GM18511 (cell line): ENCODE measurements at regions not wholly inside any gene's neighbourhood (a gene's known extent, or its start where the extent isn't known, plus 50 kb on each side); places are given as distances from the start of the nearest gene placed in this dataset.
"Not testable (repeated sequence)": the region's sequence is repeated elsewhere in the genome, so short reads cannot be mapped to it uniquely, and the experiment has no call there.

Source experiments
- ATAC-seq: cut with Tn5 transposase; IDR thresholded peaks from one replicate; pipeline ENCODE4 v1.9.1; 2021; ENCODE audit warnings: mild to moderate bottlenecking, moderate library complexity; ENCODE audit not compliant: unreplicated experiment

- ATAC-seq: no peak
These were observed 98.3 kb downstream of the SOD2 start for GRCh38 chr6:159594750-159595117.

- no peak for ATAC-seq
These were observed 98.8 kb downstream of the SOD2 start for GRCh38 chr6:159594106-159594749.

GRCh38 chr6:159590835-159591234, 102.2 kb downstream of the SOD2 start:
- no peak for ATAC-seq

DNA sequence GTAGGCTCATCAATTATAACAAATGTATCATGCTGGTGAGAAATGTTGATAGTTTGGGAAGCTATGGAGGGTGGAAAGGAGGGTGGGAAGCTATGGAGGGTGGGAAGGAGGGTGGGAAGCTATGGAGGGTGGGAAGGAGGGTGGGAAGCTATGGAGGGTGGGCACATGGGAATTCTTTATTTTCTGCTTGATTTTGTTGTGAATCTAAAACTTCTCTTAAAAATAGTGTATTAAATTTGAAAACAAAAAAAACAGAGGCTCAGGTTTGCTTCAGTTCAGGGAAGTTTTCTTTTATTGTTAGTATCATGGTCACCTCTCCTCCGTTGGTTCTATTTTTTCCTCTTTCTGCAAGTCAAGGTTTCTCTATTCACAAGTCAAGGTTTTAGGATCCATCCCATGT, 106.4 kb downstream of the SOD2 start:
- ATAC-seq: no peak

DNA sequence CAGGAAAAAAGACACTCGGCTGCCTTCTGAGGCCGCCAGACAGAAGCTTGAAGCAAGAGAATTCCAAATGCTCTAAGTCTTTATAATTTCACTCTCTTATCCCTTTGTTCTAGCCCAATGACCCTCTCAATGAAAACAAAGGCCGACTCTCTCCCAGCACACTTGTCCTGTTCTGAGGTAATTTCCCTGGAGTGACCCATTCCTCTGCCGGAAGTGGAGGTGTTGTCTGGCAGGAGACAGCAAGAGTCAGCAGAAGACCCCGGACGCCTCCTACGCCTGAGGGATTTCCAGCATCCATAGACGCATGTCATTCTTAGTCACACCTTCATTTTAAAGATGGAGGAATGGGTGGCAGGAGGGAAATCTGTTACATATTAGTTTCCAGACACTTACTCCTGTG, 110.3 kb downstream of the SOD2 start:
- no peak for ATAC-seq

- no peak for ATAC-seq
These were observed 114.4 kb downstream of the SOD2 start for GRCh38 chr6:159578629-159579028.

DNA sequence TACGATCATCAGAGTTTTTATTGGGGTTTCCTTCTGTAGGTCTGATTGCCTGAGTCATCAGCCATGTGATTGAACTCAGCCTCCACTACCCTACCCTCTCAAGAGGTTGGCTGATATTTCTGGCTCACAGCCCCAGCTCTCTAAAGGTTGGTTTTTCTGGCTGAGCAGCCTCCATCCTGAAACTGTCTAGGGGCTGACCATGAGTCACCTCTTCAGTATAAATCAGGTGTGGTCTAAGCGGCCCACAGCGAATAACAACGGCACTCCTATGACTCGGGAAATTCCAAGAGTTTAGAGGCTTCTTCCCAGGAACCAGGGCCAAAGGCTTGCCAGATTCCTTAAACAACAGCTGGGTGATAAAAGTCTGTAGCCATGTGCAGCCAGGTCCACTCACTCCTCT, 115.5 kb downstream of the SOD2 start:
- ATAC-seq: no peak

GRCh38 chr6:159572439-159573110, 120.5 kb downstream of the SOD2 start:
- no peak for ATAC-seq

DNA sequence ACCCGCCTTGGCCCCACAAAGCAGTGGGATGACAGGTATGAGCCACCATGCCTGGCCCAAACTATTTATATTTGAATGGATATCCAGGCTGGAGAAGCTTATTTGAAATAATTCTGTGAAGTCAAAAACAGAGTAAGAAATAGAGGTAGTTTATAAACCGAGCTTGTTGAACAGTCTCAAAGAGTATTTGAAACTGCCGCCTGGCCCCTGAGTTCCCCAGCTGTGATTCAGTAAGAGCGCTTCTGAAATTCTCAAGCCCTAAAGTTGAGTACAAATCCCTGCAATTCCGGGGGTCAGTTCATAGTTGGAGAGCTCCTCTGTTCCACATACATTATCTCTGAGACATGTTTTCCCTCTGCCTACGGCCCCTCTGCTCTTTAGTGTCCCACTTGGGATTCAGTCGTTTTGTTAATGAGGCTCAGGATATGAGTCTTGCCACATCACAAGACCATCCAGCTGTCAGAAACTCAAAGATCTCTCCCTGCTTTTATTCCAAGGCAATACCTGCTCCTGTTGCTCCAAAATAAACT, 127.8 kb downstream of the SOD2 start:
- ATAC-seq: no peak

DNA sequence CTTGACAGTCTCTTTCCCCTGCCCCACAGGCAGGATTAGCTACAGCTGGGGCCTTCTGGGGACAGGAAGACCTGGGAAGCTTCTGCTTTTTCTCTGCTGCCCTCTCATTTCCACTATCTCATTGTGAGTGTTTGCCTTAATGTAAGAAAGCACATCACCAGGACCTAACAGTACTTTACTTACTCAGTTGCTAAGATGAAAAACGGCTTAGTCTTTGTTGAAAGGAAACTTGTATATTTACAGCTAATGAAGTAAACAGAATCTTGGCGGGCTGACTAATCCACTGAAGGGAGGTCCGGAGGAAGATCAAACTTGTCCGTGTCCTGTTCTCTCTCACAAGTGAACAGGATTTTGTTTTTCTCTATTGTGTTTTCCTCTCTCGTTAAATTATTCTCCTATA, 128.6 kb downstream of the SOD2 start:
- ATAC-seq: no peak

DNA sequence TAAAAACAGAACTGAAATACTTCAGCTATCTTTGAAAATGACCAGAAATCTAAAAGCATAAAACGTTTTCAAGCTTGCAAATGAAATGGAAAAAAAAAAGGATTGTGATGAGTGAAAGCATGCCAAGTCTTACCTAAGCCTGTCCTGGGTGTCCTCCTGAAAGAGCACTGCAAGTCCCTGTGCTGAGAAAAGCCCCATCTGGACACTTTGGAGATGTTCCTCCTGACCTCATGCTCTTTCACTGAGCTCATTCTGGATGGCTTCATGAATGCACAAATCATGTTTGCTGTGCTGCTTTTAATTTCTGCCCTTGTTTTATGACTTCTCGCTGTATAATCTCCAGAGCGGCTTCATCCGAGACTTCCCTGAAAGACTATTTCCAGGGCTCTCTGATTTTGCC, 136.0 kb downstream of the SOD2 start:
- no peak for ATAC-seq

GRCh38 chr6:159555082-159555875, 137.8 kb downstream of the SOD2 start:
- ATAC-seq: no peak

- ATAC-seq: no peak
These were observed 151.7 kb downstream of the SOD2 start for GRCh38 chr6:159541296-159541695.

DNA sequence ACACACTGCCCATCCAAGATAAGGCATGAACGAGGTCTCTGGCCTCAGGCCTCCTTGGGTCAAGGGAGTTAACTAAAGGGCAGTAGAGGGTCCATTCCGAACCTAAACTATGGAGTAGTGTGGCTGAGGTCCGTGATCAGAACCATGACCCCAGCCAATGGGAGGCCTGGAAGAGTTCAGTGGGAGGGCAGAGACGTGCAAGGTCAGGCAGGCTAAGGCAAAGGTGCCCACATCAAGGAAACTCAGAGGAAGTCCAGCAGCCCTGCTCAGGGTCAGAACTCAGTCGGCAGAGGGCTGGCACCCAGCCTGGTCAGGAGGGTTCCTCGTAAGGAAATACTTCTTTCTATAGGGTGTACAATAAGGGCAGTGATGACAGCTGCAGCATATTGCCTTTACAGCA, 152.2 kb downstream of the SOD2 start:
- no peak for ATAC-seq

DNA sequence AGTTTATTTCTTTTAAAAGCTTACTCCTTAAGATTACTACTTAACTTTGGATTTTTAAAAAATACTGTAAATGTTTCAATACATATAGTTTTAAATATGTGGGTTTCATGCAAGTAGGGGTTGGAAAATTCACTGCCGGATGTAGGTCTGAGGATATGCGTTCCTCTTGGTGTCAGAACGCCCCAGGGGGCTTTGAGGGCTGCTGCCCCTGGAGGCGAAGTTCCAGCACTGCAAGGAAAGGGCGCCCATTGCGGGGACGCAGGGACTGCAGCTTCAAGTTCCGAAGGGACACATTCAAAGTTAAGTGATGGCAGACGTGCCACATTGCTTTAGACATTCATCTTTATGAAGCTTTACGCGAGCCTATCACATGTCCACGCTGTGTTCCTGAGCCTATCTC, 152.9 kb downstream of the SOD2 start:
- no peak for ATAC-seq

DNA sequence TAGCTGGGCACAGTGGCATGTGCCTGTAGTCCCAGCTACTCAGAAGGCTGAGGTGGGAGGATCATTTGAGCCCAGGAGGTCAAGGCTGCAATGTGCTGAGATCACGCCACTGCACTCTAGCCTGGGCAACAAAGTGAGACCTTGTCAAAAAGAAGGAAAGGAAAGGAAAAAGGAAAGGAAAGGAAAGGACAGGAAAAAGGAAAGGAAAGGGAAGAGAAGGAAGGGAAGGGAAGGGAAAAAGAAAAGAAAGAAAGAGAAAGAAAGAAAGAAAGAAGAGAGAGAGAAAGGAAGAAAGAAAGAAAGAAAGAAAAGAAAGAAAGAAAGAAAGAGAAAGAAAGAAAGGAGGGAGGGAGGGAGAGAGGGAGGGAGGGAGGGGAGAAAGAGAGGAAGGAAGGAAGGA, 155.0 kb downstream of the SOD2 start:
- not testable (repeated sequence) for ATAC-seq

DNA sequence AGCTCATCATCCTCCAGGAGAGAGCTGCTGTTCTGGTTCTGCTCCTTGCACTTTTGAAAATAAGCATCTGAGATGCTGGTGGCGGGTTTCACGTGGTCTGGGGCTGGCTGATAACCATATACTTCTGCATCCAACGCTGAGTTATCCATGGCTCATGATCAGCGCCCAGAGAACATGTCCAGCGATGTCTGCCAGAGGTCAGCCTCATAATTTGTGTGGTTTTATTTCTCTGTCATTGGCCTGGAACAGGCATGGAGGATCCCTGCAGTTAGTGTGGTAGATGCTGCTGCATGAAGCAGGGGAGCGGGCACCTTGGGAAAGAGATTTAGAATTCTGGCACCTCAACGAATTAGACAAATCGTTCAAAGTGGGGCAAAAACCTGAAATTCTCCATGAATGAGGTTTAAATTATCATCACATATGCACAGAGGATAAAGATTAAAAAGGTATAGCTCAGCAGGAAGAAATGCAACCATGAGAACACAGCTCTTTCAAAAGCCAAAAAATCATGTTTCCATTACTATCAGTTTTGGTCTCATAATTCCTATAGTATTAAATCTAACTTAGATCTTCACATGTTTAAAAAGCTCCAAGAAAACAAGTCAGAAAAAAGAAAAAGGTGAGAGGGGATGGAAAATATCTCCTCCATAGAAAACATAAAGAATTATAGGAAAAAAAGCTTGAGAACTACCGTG, 157.2 kb downstream of the SOD2 start:
- ATAC-seq: no peak

DNA sequence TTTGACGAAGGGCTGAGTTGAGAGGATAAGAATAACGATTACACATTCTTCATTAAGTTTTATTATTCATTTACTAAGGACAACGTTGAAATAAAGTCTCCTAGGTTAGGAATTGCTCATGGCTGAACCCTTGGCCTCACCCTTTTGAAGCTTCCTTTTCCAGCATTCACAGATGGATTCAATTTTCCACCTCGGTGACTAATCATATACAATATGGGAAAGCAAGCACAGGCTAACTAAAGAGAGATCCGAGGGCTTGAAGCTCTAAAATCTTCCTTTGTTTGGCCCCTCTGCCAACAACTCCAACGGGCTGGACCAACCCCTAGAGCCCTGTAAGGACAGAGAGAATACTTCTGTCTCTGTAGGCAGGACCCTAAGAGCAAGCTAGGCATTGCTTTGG, 159.5 kb downstream of the SOD2 start:
- ATAC-seq: no peak

DNA sequence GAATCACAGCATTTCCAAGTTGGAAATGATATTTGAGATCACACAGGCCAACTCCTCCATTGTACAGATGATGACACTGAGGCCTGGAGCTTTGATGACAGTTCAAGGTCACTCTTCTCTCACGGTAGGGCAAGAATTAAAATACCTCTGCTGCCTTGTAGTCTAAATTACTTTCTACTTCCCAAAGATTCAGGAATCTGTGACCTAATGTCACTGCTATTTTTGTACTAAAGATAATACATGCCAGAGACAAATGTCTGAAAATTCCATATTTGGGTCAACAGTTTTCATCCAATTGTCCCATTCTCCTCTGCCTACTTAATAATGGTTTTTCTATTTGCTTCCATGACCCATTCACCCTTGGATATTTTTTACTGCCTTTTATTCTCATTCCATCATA, 160.0 kb downstream of the SOD2 start:
- no peak for ATAC-seq

- ATAC-seq: no peak
These were observed 160.9 kb downstream of the SOD2 start for GRCh38 chr6:159532155-159532554.

GRCh38 chr6:159529934-159530333, 163.1 kb downstream of the SOD2 start:
- no peak for ATAC-seq
